ENCODE measurements at regions not wholly inside any gene's neighbourhood (a gene's known extent, or its start where the extent isn't known, plus 50 kb on each side); places are given as distances from the start of the nearest gene placed in this dataset.
A peak's percentile ranks its signal among the peaks of the same experiment; 100 is the strongest.

- POLR2A ChIA-PET, result no interaction called here
Observed at GRCh38 chr5:125140855-125141254, 394.4 kb upstream of the ZNF608 start.

DNA sequence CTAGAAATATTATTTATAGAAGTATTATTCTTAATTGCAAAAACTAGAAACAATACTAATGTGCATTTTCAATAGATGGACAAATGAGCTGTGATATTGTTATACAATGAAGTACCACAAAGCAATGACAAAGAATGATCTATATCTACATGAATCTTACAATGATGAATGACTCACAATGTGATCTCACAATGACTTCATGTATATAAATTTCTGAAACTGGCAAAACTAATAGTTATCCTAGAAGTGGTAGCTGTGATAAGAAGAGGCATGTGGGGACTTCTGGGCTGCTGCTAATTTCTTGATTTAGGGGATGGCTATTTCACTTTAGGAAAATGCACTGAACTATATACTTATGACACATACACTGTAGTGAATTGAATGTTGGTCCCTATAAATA is 396.0 kb upstream of the ZNF608 start:
- Histone ChIP-seq H3K36me3 (ENCODE audit: insufficient read depth, low read length) (no peaks in the 10 kb centered on the region), H4K20me1 (ENCODE audit: insufficient read depth, low read length) (no peaks in the 10 kb centered on the region), H3K4me2 (ENCODE audit: low read length) (no peak overlapping the region), H3K27ac (ENCODE audit: low read depth, low read length, poor library complexity, severe bottlenecking) (no peak overlapping the region), H3K4me1 (ENCODE audit: insufficient read depth, low read length, poor library complexity, severe bottlenecking) (peaks cover 19% of the 10 kb centered on the region), H3K4me3 (ENCODE audit: low read depth, low read length, poor library complexity, severe bottlenecking) (no peak overlapping the region), H3K9me2 (ENCODE audit: insufficient read depth, low read length) (no peaks in the 10 kb centered on the region), H3K9me3 (ENCODE audit: low read length) (no peaks in the 10 kb centered on the region), H3K79me2 (ENCODE audit: insufficient read depth, low read depth, low read length) (no peaks in the 10 kb centered on the region), H2AFZ (ENCODE audit: low read length) (no peak overlapping the region)
- ChIA-PET POLR2A (interaction anchor here (1.1 to 1.7 kb wide), 2 partner anchors 13 to 18 kb away, joined by 3 read pairs; no protein-coding TSS in a partner anchor), CTCF (ENCODE audit: unreplicated experiment) (no interaction called here)
- intact Hi-C loops (cut with micrococcal nuclease; ENCODE audit: unreplicated experiment), result no loop called here
- BruUV-seq (replicated peaks), result no TSS peak
- TF ChIP-seq EZH2phosphoT487 (IDR thresholded peaks at IDR 0.05; ENCODE audit: borderline replicate concordance, low read depth, low read length) (no peak), CTCF (conservative IDR thresholded peaks at IDR 0.05; ENCODE audit: low read length) (no peak)
- no peak for DNase-seq (ENCODE audit: low spot score)

More at GRCh38 chr5:125140855-125141254, 394.4 kb upstream of the ZNF608 start:
- H3K79me2 ChIP-seq (ENCODE audit: insufficient read depth, low read depth, low read length), result no peaks in the 10 kb centered on the region
- peak; percentile 5 for DNase-seq (ENCODE audit: low spot score)
- no peak overlapping the region for H3K4me2 ChIP-seq (ENCODE audit: low read length)
- H3K36me3 ChIP-seq (ENCODE audit: insufficient read depth, low read length), result no peaks in the 10 kb centered on the region
- no peaks in the 10 kb centered on the region for H4K20me1 ChIP-seq (ENCODE audit: insufficient read depth, low read length)
- BruUV-seq (replicated peaks), result no TSS peak
- intact Hi-C loops (cut with micrococcal nuclease; ENCODE audit: unreplicated experiment), result no loop called here
- no peak overlapping the region for H3K27ac ChIP-seq (ENCODE audit: low read depth, low read length, poor library complexity, severe bottlenecking)
- TF ChIP-seq EZH2phosphoT487 (IDR thresholded peaks at IDR 0.05; ENCODE audit: borderline replicate concordance, low read depth, low read length) (no peak), CTCF (conservative IDR thresholded peaks at IDR 0.05; ENCODE audit: low read length) (no peak)
- no peak overlapping the region for H3K4me3 ChIP-seq (ENCODE audit: low read depth, low read length, poor library complexity, severe bottlenecking)
- peaks cover 19% of the 10 kb centered on the region for H3K4me1 ChIP-seq (ENCODE audit: insufficient read depth, low read length, poor library complexity, severe bottlenecking)
- CTCF ChIA-PET (ENCODE audit: unreplicated experiment), result no interaction called here
- H3K9me3 ChIP-seq (ENCODE audit: low read length), result no peaks in the 10 kb centered on the region
- no peaks in the 10 kb centered on the region for H3K9me2 ChIP-seq (ENCODE audit: insufficient read depth, low read length)
- no peak overlapping the region for H2AFZ ChIP-seq (ENCODE audit: low read length)

DNA sequence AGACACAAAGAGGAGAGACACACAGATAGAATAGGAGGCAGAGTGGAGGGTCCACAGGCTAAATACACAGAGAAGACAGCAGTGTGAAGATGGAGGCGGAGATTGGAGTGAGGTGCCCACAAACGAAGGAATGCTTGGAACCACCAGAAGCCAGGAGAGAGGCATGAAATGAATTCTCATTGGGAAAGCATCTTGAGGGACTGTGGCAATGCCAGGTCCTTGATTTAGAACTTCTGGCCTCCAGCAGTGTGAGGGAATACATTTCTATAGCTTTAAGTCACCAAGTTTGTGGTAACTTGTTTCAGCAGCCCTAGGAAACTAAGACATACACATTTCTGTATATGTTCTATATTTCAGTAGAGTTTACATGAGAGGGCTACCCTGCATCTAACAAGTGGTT is 396.6 kb upstream of the ZNF608 start:
- no peak overlapping the region for H3K27ac ChIP-seq (ENCODE audit: low read depth, low read length, poor library complexity, severe bottlenecking)
- H3K4me2 ChIP-seq (ENCODE audit: low read length), result no peak overlapping the region
- no peaks in the 10 kb centered on the region for H3K79me2 ChIP-seq (ENCODE audit: insufficient read depth, low read depth, low read length)
- no peaks in the 10 kb centered on the region for H3K36me3 ChIP-seq (ENCODE audit: insufficient read depth, low read length)
- no peak for DNase-seq (ENCODE audit: low spot score)
- ChIA-PET POLR2A (interaction anchor here (1.7 kb wide), 1 partner anchor 14 kb away, joined by 3 read pairs; no protein-coding TSS in a partner anchor), CTCF (ENCODE audit: unreplicated experiment) (interaction anchor here (0.5 kb wide), 1 partner anchor 553 kb away, joined by 3 read pairs; no protein-coding TSS in a partner anchor)
- no peaks in the 10 kb centered on the region for H4K20me1 ChIP-seq (ENCODE audit: insufficient read depth, low read length)
- H3K4me1 ChIP-seq (ENCODE audit: insufficient read depth, low read length, poor library complexity, severe bottlenecking), result peaks cover 19% of the 10 kb centered on the region
- no peak for TF ChIP-seq EZH2phosphoT487 (IDR thresholded peaks at IDR 0.05; ENCODE audit: borderline replicate concordance, low read depth, low read length)
- no peaks in the 10 kb centered on the region for H3K9me2 ChIP-seq (ENCODE audit: insufficient read depth, low read length)
- intact Hi-C loops (cut with micrococcal nuclease; ENCODE audit: unreplicated experiment), result no loop called here
- no peak overlapping the region for H2AFZ ChIP-seq (ENCODE audit: low read length)
- no TSS peak for BruUV-seq (replicated peaks)
- no peak overlapping the region for H3K4me3 ChIP-seq (ENCODE audit: low read depth, low read length, poor library complexity, severe bottlenecking)
- no peaks in the 10 kb centered on the region for H3K9me3 ChIP-seq (ENCODE audit: low read length)
